Astrocyte (in vitro differentiated cells and primary cell): ENCODE measurements at regions not wholly inside any gene's neighbourhood (a gene's known extent, or its start where the extent isn't known, plus 50 kb on each side); places are given as distances from the start of the nearest gene placed in this dataset.

Experiments
- DNase-seq: peaks from one replicate; pipeline ENCODE4 v3.0.0-alpha.2; 2010; ENCODE audit warnings: low read depth
- FAIRE-seq: peaks from 2 replicates; lab custom pipeline; 2011; peaks lifted over from hg19 to GRCh38; lab: Jason Lieb, UNC
- H2AFZ ChIP-seq: 2 replicates; pipeline ENCODE4 v1.6.0; 2012; ENCODE audit warnings: low read depth, low read length, inconsistent platforms
- H3K27ac ChIP-seq: 2 replicates; pipeline ENCODE4 v1.5.1; 2011; ENCODE audit warnings: low read depth, low read length, inconsistent platforms
- H3K27me3 ChIP-seq: 2 replicates; pipeline ENCODE4 v1.6.0; 2011; ENCODE audit warnings: low read length, inconsistent platforms; ENCODE audit not compliant: insufficient read depth
- H3K36me3 ChIP-seq: 2 replicates; pipeline ENCODE4 v1.5.1; 2011; ENCODE audit warnings: low read length, inconsistent platforms; ENCODE audit not compliant: insufficient read depth
- H3K4me1 ChIP-seq: 2 replicates; pipeline ENCODE4 v1.5.1; 2011; ENCODE audit warnings: low read length, inconsistent platforms; ENCODE audit not compliant: insufficient read depth
- H3K4me2 ChIP-seq: 2 replicates; pipeline ENCODE4 v1.6.0; 2012; ENCODE audit warnings: low read length, inconsistent platforms
- H3K4me3 ChIP-seq: 2 replicates; pipeline ENCODE4 v1.5.1; 2011; ENCODE audit warnings: low read depth, mild to moderate bottlenecking, low read length, inconsistent platforms; ENCODE audit not compliant: insufficient read depth
- H3K79me2 ChIP-seq: 2 replicates; pipeline ENCODE4 v1.6.0; 2012; ENCODE audit warnings: mild to moderate bottlenecking, low read length, inconsistent platforms; ENCODE audit not compliant: insufficient read depth
- H3K9ac ChIP-seq: 2 replicates; pipeline ENCODE4 v1.6.0; 2012; ENCODE audit warnings: mild to moderate bottlenecking, low read length, inconsistent platforms
- H3K9me3 ChIP-seq: 2 replicates; pipeline ENCODE4 v1.5.1; 2012; ENCODE audit warnings: low read depth, mild to moderate bottlenecking, low read length, inconsistent platforms; ENCODE audit not compliant: insufficient read depth
- H4K20me1 ChIP-seq: 2 replicates; pipeline ENCODE4 v1.6.0; 2012; ENCODE audit warnings: low read length, inconsistent platforms; ENCODE audit not compliant: insufficient read depth
- H3K27ac Mint-ChIP-seq: one replicate; pipeline ENCODE4 v1.8.0; 2021; ENCODE audit warnings: mild to moderate bottlenecking, mixed read lengths; ENCODE audit not compliant: unreplicated experiment
- H3K27me3 Mint-ChIP-seq: one replicate; pipeline ENCODE4 v1.8.0; 2021; ENCODE audit warnings: low read depth, mixed read lengths; ENCODE audit not compliant: unreplicated experiment
- H3K36me3 Mint-ChIP-seq: one replicate; pipeline ENCODE4 v1.8.0; 2021; ENCODE audit warnings: low read depth, mixed read lengths; ENCODE audit not compliant: unreplicated experiment
- H3K4me1 Mint-ChIP-seq: one replicate; pipeline ENCODE4 v1.8.0; 2021; ENCODE audit warnings: low read depth, mixed read lengths; ENCODE audit not compliant: unreplicated experiment
- H3K4me3 Mint-ChIP-seq: one replicate; pipeline ENCODE4 v1.8.0; 2021; ENCODE audit warnings: mild to moderate bottlenecking, moderate library complexity, mixed read lengths; ENCODE audit not compliant: unreplicated experiment
- H3K9me3 Mint-ChIP-seq: one replicate; pipeline ENCODE4 v1.8.0; 2021; ENCODE audit warnings: mild to moderate bottlenecking, mixed read lengths; ENCODE audit not compliant: unreplicated experiment
- EZH2 ChIP-seq: IDR thresholded peaks from 2 replicates; pipeline ENCODE4 v1.6.1; 2012; ENCODE audit warnings: mild to moderate bottlenecking, low read length, inconsistent platforms; ENCODE audit not compliant: insufficient read depth
- TF ChIP-seq, protein P1 (sequence below): IDR thresholded peaks from 2 replicates; pipeline ENCODE4 v1.5.1; 2011; ENCODE audit warnings: low read depth, mild to moderate bottlenecking, inconsistent platforms, low read length, moderate library complexity; ENCODE audit not compliant: insufficient read depth

GRCh38 chr4:19314116-19314515 is 937.6 kb upstream of the SLIT2 start:
- no peaks in the 10 kb centered on the region for H3K4me1 Mint-ChIP-seq

GRCh38 chr4:19309378-19309777 is 942.3 kb upstream of the SLIT2 start:
- Histone ChIP-seq H3K9ac (no peak overlapping the region), H4K20me1 (no peaks in the 10 kb centered on the region), H3K9me3 (no peaks in the 10 kb centered on the region), H3K27ac (no peak overlapping the region), H3K36me3 (no peaks in the 10 kb centered on the region), H3K4me3 (no peak overlapping the region), H3K79me2 (no peaks in the 10 kb centered on the region), H3K4me1 (no peaks in the 10 kb centered on the region), H3K27me3 (no peaks in the 10 kb centered on the region), H2AFZ (no peak overlapping the region), H3K4me2 (no peak overlapping the region)
- no peaks in the 10 kb centered on the region for H3K27me3 Mint-ChIP-seq
- DNase-seq = peak; percentile 42
- peaks cover 2% of the 10 kb centered on the region for H3K4me1 Mint-ChIP-seq
- H3K27ac Mint-ChIP-seq = no peak overlapping the region
- H3K9me3 Mint-ChIP-seq = peaks cover 4% of the 10 kb centered on the region
- H3K36me3 Mint-ChIP-seq = no peaks in the 10 kb centered on the region
- FAIRE-seq = peak; percentile 13
- no peak overlapping the region for H3K4me3 Mint-ChIP-seq
- TF ChIP-seq, protein P1, sequence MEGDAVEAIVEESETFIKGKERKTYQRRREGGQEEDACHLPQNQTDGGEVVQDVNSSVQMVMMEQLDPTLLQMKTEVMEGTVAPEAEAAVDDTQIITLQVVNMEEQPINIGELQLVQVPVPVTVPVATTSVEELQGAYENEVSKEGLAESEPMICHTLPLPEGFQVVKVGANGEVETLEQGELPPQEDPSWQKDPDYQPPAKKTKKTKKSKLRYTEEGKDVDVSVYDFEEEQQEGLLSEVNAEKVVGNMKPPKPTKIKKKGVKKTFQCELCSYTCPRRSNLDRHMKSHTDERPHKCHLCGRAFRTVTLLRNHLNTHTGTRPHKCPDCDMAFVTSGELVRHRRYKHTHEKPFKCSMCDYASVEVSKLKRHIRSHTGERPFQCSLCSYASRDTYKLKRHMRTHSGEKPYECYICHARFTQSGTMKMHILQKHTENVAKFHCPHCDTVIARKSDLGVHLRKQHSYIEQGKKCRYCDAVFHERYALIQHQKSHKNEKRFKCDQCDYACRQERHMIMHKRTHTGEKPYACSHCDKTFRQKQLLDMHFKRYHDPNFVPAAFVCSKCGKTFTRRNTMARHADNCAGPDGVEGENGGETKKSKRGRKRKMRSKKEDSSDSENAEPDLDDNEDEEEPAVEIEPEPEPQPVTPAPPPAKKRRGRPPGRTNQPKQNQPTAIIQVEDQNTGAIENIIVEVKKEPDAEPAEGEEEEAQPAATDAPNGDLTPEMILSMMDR = no peak
- no peak for TF ChIP-seq EZH2

More at GRCh38 chr4:19314116-19314515, 937.6 kb upstream of the SLIT2 start:
- no peaks in the 10 kb centered on the region for H3K27me3 Mint-ChIP-seq
- Histone ChIP-seq H3K79me2 (no peaks in the 10 kb centered on the region), H3K9ac (no peak overlapping the region), H3K27ac (no peak overlapping the region), H3K4me2 (no peak overlapping the region), H3K4me3 (no peak overlapping the region), H4K20me1 (no peaks in the 10 kb centered on the region), H3K9me3 (no peaks in the 10 kb centered on the region), H3K36me3 (no peaks in the 10 kb centered on the region), H3K27me3 (no peaks in the 10 kb centered on the region), H2AFZ (no peak overlapping the region), H3K4me1 (no peaks in the 10 kb centered on the region)
- no peak for DNase-seq
- no peaks in the 10 kb centered on the region for H3K9me3 Mint-ChIP-seq
- H3K27ac Mint-ChIP-seq = no peak overlapping the region
- no peak for FAIRE-seq
- TF ChIP-seq, protein P1 = no peak
- no peak for TF ChIP-seq EZH2
- H3K4me3 Mint-ChIP-seq = no peak overlapping the region
- no peaks in the 10 kb centered on the region for H3K36me3 Mint-ChIP-seq

DNA sequence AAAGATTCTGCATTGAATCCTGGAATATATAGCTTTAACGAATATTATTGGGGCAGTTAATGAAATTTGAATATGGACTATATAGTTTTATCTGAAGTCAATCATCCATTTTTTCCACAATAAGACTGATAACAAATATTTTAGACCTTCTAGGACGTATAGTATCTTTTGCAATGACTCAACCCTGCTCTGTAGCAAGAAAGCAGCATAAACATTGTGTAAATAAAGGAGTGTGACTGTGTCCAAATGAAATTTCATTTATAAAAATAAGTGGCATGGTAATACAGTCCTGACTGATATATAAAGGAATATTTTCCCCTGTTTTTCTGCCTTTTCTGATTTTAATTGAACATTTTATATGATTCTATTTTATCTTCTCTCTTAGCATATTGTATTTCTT is 947.7 kb upstream of the SLIT2 start:
- H4K20me1 ChIP-seq = no peaks in the 10 kb centered on the region
- no peaks in the 10 kb centered on the region for H3K9me3 ChIP-seq
- H3K9ac ChIP-seq = no peak overlapping the region
- no peaks in the 10 kb centered on the region for H3K4me1 ChIP-seq
- H3K79me2 ChIP-seq = no peaks in the 10 kb centered on the region
- no peak overlapping the region for H3K4me3 ChIP-seq
- no peak overlapping the region for H3K27ac Mint-ChIP-seq
- no peaks in the 10 kb centered on the region for H3K27me3 ChIP-seq
- H3K4me3 Mint-ChIP-seq = no peak overlapping the region
- H3K36me3 ChIP-seq = no peaks in the 10 kb centered on the region
- DNase-seq (no peak), FAIRE-seq (no peak)
- peaks cover 5% of the 10 kb centered on the region for H3K4me1 Mint-ChIP-seq
- H3K27ac ChIP-seq = no peak overlapping the region
- peaks cover 4% of the 10 kb centered on the region for H3K9me3 Mint-ChIP-seq
- no peak overlapping the region for H3K4me2 ChIP-seq
- no peaks in the 10 kb centered on the region for H3K27me3 Mint-ChIP-seq
- no peaks in the 10 kb centered on the region for H3K36me3 Mint-ChIP-seq
- no peak overlapping the region for H2AFZ ChIP-seq
- TF ChIP-seq, protein P1 = no peak
- TF ChIP-seq EZH2 = no peak
